ENCODE measurements at regions not wholly inside any gene's neighbourhood (a gene's known extent, or its start where the extent isn't known, plus 50 kb on each side); places are given as distances from the start of the nearest gene placed in this dataset.

GRCh38 chr6:6950373-6951145 lies 157.2 kb upstream of the RREB1 start:
- ChIA-PET POLR2A (no interaction called here), CTCF (interaction anchor here (0.8 kb wide), 1 partner anchor 293 kb away, joined by 3 read pairs; no protein-coding TSS in a partner anchor)
- H3K4me1 ChIP-seq (ENCODE audit: control insufficient read depth, insufficient read depth, low read length) = no peaks in the 10 kb centered on the region
- H3K9me3 ChIP-seq (ENCODE audit: control insufficient read depth, insufficient read depth, low read depth, low read length) = no peaks in the 10 kb centered on the region
- no peak overlapping the region for H3K27ac ChIP-seq (ENCODE audit: extremely low read depth, low read depth, low read length)
- H3K36me3 ChIP-seq (ENCODE audit: control insufficient read depth in 2 of 2, insufficient read depth in 1 of 2, low read length in 2 of 2) = no peaks in the 10 kb centered on the region
- peak; percentile 98 for TF ChIP-seq ZNF280D (tag by site-specific recombination; IDR thresholded peaks at IDR 0.05)
- no peak for TF ChIP-seq ZNF169 (tag by site-specific recombination; IDR thresholded peaks at IDR 0.05)
- TF ChIP-seq SETDB1 (IDR thresholded peaks at IDR 0.05; ENCODE audit: insufficient read length, low read length) = peak; percentile 71
- TF ChIP-seq ZNF580 (tag by site-specific recombination; IDR thresholded peaks at IDR 0.05) = 0 out of 2 replicates have a peak, but pooled peaks have one; percentile 24
- 0 out of 2 replicates have a peak, but pooled peaks have one; percentile 13 for TF ChIP-seq ZNF626 (tag by site-specific recombination; IDR thresholded peaks at IDR 0.05)
- TF ChIP-seq ZNF26 (tag by site-specific recombination; IDR thresholded peaks at IDR 0.05) = no peak
- H3K4me3 ChIP-seq (ENCODE audit: low read depth, low read length) = no peak overlapping the region

GRCh38 chr6:6951355-6951754 lies 156.4 kb upstream of the RREB1 start:
- ChIA-PET CTCF (interaction anchor here (0.8 kb wide), 1 partner anchor 292 kb away, joined by 3 read pairs; no protein-coding TSS in a partner anchor), POLR2A (no interaction called here)

More at GRCh38 chr6:6951355-6951754, 156.4 kb upstream of the RREB1 start:
- Histone ChIP-seq H3K36me3 (ENCODE audit: control insufficient read depth in 2 of 2, insufficient read depth in 1 of 2, low read length in 2 of 2) (no peaks in the 10 kb centered on the region), H3K4me3 (ENCODE audit: low read depth, low read length) (no peak overlapping the region), H3K9me3 (ENCODE audit: control insufficient read depth, insufficient read depth, low read depth, low read length) (no peaks in the 10 kb centered on the region), H3K27ac (ENCODE audit: extremely low read depth, low read depth, low read length) (no peak overlapping the region), H3K4me1 (ENCODE audit: control insufficient read depth, insufficient read depth, low read length) (no peaks in the 10 kb centered on the region)
- TF ChIP-seq ZNF624 (tag by site-specific recombination; IDR thresholded peaks at IDR 0.05) (no peak), HOXA7 (CRISPR knock-in tag; IDR thresholded peaks at IDR 0.05; ENCODE audit: borderline replicate concordance) (no peak), ZSCAN18 (tag by site-specific recombination; IDR thresholded peaks at IDR 0.05) (no peak), ZNF645 (tag by site-specific recombination; IDR thresholded peaks at IDR 0.05) (no peak), PRDM1 (tag by site-specific recombination; IDR thresholded peaks at IDR 0.05) (no peak), ZNF585B (tag by site-specific recombination; IDR thresholded peaks at IDR 0.05) (no peak)

Data from HEK293 (cell line).